CD4-positive, alpha-beta T cell treated with Interleukin-4 for 4 hours (primary cell): ENCODE measurements at regions not wholly inside any gene's neighbourhood (a gene's known extent, or its start where the extent isn't known, plus 50 kb on each side); places are given as distances from the start of the nearest gene placed in this dataset.
A peak's percentile ranks its signal among the peaks of the same experiment; 100 is the strongest.
"Not testable (repeated sequence)": the region's sequence is repeated elsewhere in the genome, so short reads cannot be mapped to it uniquely, and the experiment has no call there.

Experiments used
- DNase-seq: peaks from one replicate; pipeline ENCODE4 v3.0.0-alpha.2; 2020

- DNase-seq: no peak
Observed at GRCh38 chr7:136163340-136163801, 186.2 kb upstream of the MTPN start.

GRCh38 chr7:136150311-136150710, 173.2 kb upstream of the MTPN start:
- no peak for DNase-seq

- DNase-seq: no peak
Observed at GRCh38 chr7:136148920-136149319, 171.8 kb upstream of the MTPN start.

- no peak for DNase-seq
Observed at GRCh38 chr7:136146925-136147324, 169.8 kb upstream of the MTPN start.

GRCh38 chr7:136144182-136144581, 167.0 kb upstream of the MTPN start:
- no peak for DNase-seq

- DNase-seq: no peak
Observed at GRCh38 chr7:136143271-136143670, 166.1 kb upstream of the MTPN start.

- DNase-seq: no peak
Observed at GRCh38 chr7:136142583-136142982, 165.4 kb upstream of the MTPN start.

GRCh38 chr7:136140469-136140868, 163.3 kb upstream of the MTPN start:
- no peak for DNase-seq

- DNase-seq: no peak
Observed at GRCh38 chr7:136139417-136139816, 162.3 kb upstream of the MTPN start.

- DNase-seq: no peak
Observed at GRCh38 chr7:136138991-136139390, 161.8 kb upstream of the MTPN start.

- DNase-seq: no peak
Observed at GRCh38 chr7:136136906-136137454, 159.8 kb upstream of the MTPN start.

- DNase-seq: no peak
Observed at GRCh38 chr7:136134503-136134902, 157.3 kb upstream of the MTPN start.

GRCh38 chr7:136133551-136133950, 156.4 kb upstream of the MTPN start:
- no peak for DNase-seq

GRCh38 chr7:136131304-136131630, 154.1 kb upstream of the MTPN start:
- no peak for DNase-seq

- no peak for DNase-seq
Observed at GRCh38 chr7:136130511-136131303, 153.5 kb upstream of the MTPN start.

- DNase-seq: no peak
Observed at GRCh38 chr7:136128050-136128449, 150.9 kb upstream of the MTPN start.

- DNase-seq: no peak
Observed at GRCh38 chr7:136123352-136123751, 146.2 kb upstream of the MTPN start.

GRCh38 chr7:136122026-136122425, 144.9 kb upstream of the MTPN start:
- DNase-seq: no peak

- DNase-seq: no peak
Observed at GRCh38 chr7:136117539-136117938, 140.4 kb upstream of the MTPN start.

GRCh38 chr7:136116186-136116585, 139.0 kb upstream of the MTPN start:
- DNase-seq: no peak

GRCh38 chr7:136114966-136115762, 138.0 kb upstream of the MTPN start:
- DNase-seq: peak; percentile 46

GRCh38 chr7:136114467-136114866, 137.3 kb upstream of the MTPN start:
- DNase-seq: not testable (repeated sequence)

GRCh38 chr7:136109037-136109436, 131.9 kb upstream of the MTPN start:
- not testable (repeated sequence) for DNase-seq

- DNase-seq: no peak
Observed at GRCh38 chr7:136105191-136105590, 128.0 kb upstream of the MTPN start.
